ENCODE measurements at regions not wholly inside any gene's neighbourhood (a gene's known extent, or its start where the extent isn't known, plus 50 kb on each side); places are given as distances from the start of the nearest gene placed in this dataset.

DNA sequence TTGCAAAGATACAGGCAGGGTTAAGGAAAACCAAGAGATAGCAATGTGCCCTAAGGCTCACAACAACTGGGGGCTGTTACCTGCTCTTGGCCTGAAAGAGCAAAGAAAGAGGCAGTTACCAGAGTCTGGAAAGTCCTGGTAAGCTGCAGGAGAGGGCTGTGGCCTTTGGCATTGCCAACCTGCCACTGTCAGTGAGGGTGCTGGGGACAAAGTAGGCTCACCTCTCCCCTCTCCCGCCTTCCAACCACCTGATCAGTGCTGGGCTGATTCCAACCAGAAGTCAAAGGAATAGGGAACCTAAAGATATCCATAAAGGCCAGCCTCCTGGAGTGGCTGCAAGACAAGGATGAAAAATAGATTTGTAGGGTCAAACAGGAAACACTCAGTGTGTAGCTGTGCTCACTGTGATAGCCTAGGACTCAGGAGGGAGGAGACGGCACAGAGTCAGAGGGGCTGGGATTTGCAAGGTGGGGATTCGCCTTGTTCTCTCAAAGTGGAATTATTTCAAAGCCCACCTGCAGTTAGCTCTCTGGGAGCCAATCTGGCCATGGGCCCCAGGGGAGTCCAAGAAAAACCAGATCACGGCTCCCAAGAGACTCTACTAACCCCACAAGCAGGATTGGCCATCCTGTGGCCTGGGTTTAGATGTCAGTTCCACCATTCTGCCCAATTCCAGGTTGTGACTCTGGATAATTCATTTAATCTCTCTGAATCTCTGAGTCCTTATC, 204.0 kb upstream of the BCL6 start:
- H3K9me3 Mint-ChIP-seq (ENCODE audit: unreplicated experiment): no peaks in the 10 kb centered on the region
- no peaks in the 10 kb centered on the region for H3K4me1 Mint-ChIP-seq (ENCODE audit: low read depth, unreplicated experiment)
- no peaks in the 10 kb centered on the region for H3K36me3 Mint-ChIP-seq (ENCODE audit: unreplicated experiment)
- no peak overlapping the region for H3K4me3 Mint-ChIP-seq (ENCODE audit: unreplicated experiment)
- H3K27me3 Mint-ChIP-seq (ENCODE audit: unreplicated experiment): no peaks in the 10 kb centered on the region
- no peak for DNase-seq
- TF ChIP-seq, protein P1, sequence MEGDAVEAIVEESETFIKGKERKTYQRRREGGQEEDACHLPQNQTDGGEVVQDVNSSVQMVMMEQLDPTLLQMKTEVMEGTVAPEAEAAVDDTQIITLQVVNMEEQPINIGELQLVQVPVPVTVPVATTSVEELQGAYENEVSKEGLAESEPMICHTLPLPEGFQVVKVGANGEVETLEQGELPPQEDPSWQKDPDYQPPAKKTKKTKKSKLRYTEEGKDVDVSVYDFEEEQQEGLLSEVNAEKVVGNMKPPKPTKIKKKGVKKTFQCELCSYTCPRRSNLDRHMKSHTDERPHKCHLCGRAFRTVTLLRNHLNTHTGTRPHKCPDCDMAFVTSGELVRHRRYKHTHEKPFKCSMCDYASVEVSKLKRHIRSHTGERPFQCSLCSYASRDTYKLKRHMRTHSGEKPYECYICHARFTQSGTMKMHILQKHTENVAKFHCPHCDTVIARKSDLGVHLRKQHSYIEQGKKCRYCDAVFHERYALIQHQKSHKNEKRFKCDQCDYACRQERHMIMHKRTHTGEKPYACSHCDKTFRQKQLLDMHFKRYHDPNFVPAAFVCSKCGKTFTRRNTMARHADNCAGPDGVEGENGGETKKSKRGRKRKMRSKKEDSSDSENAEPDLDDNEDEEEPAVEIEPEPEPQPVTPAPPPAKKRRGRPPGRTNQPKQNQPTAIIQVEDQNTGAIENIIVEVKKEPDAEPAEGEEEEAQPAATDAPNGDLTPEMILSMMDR (IDR thresholded peaks at IDR 0.05; ENCODE audit: partially characterized antibody, unreplicated experiment): no peak
- H3K27ac Mint-ChIP-seq (ENCODE audit: unreplicated experiment): no peak overlapping the region

- Mint-ChIP-seq H3K4me3 (ENCODE audit: unreplicated experiment) (no peak overlapping the region), H3K27ac (ENCODE audit: unreplicated experiment) (no peak overlapping the region), H3K9me3 (ENCODE audit: unreplicated experiment) (no peaks in the 10 kb centered on the region), H3K27me3 (ENCODE audit: unreplicated experiment) (no peaks in the 10 kb centered on the region), H3K4me1 (ENCODE audit: low read depth, unreplicated experiment) (no peaks in the 10 kb centered on the region), H3K36me3 (ENCODE audit: unreplicated experiment) (no peaks in the 10 kb centered on the region)
- DNase-seq: no peak
- TF ChIP-seq, protein P1 (IDR thresholded peaks at IDR 0.05; ENCODE audit: partially characterized antibody, unreplicated experiment): no peak
Observed at GRCh38 chr3:187950671-187951070, 203.3 kb upstream of the LPP start.

- DNase-seq: no peak
- Mint-ChIP-seq H3K9me3 (ENCODE audit: unreplicated experiment) (no peaks in the 10 kb centered on the region), H3K4me1 (ENCODE audit: low read depth, unreplicated experiment) (no peaks in the 10 kb centered on the region), H3K27me3 (ENCODE audit: unreplicated experiment) (no peaks in the 10 kb centered on the region), H3K4me3 (ENCODE audit: unreplicated experiment) (no peak overlapping the region), H3K27ac (ENCODE audit: unreplicated experiment) (no peak overlapping the region), H3K36me3 (ENCODE audit: unreplicated experiment) (no peaks in the 10 kb centered on the region)
- TF ChIP-seq, protein P1 (IDR thresholded peaks at IDR 0.05; ENCODE audit: partially characterized antibody, unreplicated experiment): no peak
Observed at GRCh38 chr3:187951452-187952190, 202.3 kb upstream of the LPP start.

DNA sequence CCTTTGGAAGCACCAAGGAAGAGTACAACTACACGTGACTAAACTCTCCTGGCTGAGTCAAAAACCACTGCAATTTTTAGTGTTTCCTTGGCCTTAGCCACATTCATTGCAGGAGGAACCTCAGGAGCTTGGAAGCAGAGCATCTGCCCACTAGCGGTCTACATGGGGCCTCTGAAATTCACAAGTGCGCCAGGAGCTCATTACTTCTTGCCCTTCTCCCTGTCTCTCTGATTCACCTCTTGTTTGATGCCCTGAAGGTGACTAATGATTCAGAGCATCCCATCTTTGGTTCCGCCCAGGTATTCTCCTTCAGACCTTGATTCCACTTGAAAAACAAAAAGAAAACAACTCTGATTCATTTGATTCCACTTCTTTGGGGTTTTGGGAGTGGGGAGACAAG, 201.1 kb upstream of the LPP start:
- no peaks in the 10 kb centered on the region for H3K27me3 Mint-ChIP-seq (ENCODE audit: unreplicated experiment)
- no peak overlapping the region for H3K27ac Mint-ChIP-seq (ENCODE audit: unreplicated experiment)
- H3K4me1 Mint-ChIP-seq (ENCODE audit: low read depth, unreplicated experiment): no peaks in the 10 kb centered on the region
- no peaks in the 10 kb centered on the region for H3K9me3 Mint-ChIP-seq (ENCODE audit: unreplicated experiment)
- no peaks in the 10 kb centered on the region for H3K36me3 Mint-ChIP-seq (ENCODE audit: unreplicated experiment)
- TF ChIP-seq, protein P1 (IDR thresholded peaks at IDR 0.05; ENCODE audit: partially characterized antibody, unreplicated experiment): no peak
- no peak overlapping the region for H3K4me3 Mint-ChIP-seq (ENCODE audit: unreplicated experiment)
- DNase-seq: no peak

GRCh38 chr3:187954516-187954872, 199.5 kb upstream of the LPP start:
- no peaks in the 10 kb centered on the region for H3K36me3 Mint-ChIP-seq (ENCODE audit: unreplicated experiment)
- no peaks in the 10 kb centered on the region for H3K9me3 Mint-ChIP-seq (ENCODE audit: unreplicated experiment)
- TF ChIP-seq, protein P1 (IDR thresholded peaks at IDR 0.05; ENCODE audit: partially characterized antibody, unreplicated experiment): no peak
- H3K4me1 Mint-ChIP-seq (ENCODE audit: low read depth, unreplicated experiment): no peaks in the 10 kb centered on the region
- no peak for DNase-seq
- no peak overlapping the region for H3K4me3 Mint-ChIP-seq (ENCODE audit: unreplicated experiment)
- H3K27ac Mint-ChIP-seq (ENCODE audit: unreplicated experiment): no peak overlapping the region
- no peaks in the 10 kb centered on the region for H3K27me3 Mint-ChIP-seq (ENCODE audit: unreplicated experiment)

Measured in glutamatergic neuron (in vitro differentiated cells).